MG63 (cell line): ENCODE measurements at regions not wholly inside any gene's neighbourhood (a gene's known extent, or its start where the extent isn't known, plus 50 kb on each side); places are given as distances from the start of the nearest gene placed in this dataset.

ENCODE experiments used
- DNase-seq: peaks from one replicate; pipeline ENCODE4 v3.0.0-alpha.2; 2020
- H3K27me3 ChIP-seq: fragments of 250-450 bp; sonication (Bioruptor Pico); 2 replicates; pipeline ENCODE4 v1.5.1; 2020; ENCODE audit warnings: mild to moderate bottlenecking, moderate library complexity
- H3K36me3 ChIP-seq: fragments of 250-450 bp; sonication (Bioruptor Pico); 2 replicates; pipeline ENCODE4 v1.5.1; 2020; ENCODE audit warnings: mild to moderate bottlenecking, moderate library complexity
- H3K4me3 ChIP-seq: fragments of 250-450 bp; sonication (Bioruptor Pico); 2 replicates; pipeline ENCODE4 v1.5.1; 2020; ENCODE audit warnings: mild to moderate bottlenecking, moderate library complexity
- H3K9me3 ChIP-seq: fragments of 250-450 bp; sonication (Bioruptor Pico); 2 replicates; pipeline ENCODE4 v1.5.1; 2020; ENCODE audit warnings: mild to moderate bottlenecking, moderate library complexity

DNA sequence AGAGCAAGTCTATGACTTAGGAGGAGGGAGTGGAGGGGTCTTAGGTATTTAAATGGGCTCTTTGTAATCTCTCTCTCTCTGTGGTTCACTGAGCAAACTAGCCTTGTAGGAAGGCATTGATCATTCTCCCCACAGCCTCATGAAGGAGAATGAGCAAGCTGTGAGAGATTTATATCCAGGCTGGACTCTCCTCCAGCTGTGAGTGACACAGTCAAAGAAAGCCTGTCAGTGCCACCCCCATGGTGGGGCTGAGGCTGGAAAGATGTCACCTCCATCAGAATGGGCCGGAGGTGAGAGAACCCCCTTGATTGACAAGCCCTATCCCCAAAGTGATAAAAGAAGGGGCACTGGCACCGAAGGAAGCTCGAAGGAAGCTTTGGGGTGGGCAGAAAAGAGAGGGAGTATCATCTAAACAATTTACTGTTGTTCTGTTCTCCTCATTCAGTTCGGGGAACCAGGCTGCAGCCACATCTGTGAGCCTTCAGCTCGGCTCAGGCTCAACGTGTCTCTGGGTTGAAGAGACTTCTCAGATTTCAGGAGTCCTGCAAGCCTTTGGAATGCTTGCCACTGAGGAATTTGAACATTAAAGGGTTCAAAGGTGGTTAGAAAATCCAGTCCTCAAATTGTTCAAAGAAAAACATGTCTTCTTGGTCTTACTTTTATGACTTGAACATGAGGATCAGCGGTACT is 538.2 kb upstream of the ZNF462 start:
- Histone ChIP-seq H3K27me3 (no peaks in the 10 kb centered on the region), H3K36me3 (no peaks in the 10 kb centered on the region), H3K4me3 (no peak overlapping the region), H3K9me3 (no peaks in the 10 kb centered on the region)
- DNase-seq: no peak

DNA sequence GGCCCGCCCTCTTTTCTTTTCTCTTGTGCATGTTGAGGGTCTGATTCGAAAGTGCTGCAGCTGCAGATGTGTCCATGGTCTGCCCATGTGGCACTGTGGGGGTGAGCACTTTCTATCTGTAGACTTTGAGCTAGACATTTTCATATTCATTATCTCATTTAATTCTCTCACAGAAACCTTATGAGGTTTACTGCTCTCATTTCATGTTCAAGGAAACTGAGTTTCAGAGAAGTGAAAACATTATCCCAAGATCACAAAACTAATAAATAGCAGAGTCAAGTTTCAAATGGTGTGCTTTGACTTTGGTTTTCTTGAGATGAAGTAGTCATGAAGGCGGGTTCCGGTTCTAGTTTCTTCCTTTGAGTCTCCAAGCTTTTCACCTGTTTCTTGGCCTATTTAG is 536.5 kb upstream of the ZNF462 start:
- H3K27me3 ChIP-seq: no peaks in the 10 kb centered on the region
- H3K9me3 ChIP-seq: no peaks in the 10 kb centered on the region

DNA sequence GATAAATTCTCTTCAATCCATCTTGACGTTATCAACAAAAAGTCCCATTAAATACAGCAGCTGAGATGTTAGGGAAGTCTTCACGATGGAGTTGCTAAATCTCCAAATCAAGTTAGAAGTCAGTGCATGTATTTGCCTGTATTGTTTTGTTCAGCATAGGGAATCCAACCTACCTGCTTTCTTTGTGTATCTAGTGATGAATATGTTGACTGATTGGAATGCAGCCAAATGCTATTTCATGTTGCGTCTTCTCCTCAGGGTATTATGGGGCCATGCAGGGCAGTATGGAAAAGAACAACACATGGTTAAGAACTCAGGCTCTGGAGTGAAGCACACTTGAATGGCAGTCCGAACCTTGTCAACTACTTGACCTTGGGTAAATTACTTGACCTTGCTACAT is 529.5 kb upstream of the ZNF462 start:
- no peak overlapping the region for H3K4me3 ChIP-seq
- DNase-seq: no peak
- H3K9me3 ChIP-seq: no peaks in the 10 kb centered on the region
- no peaks in the 10 kb centered on the region for H3K36me3 ChIP-seq
- no peaks in the 10 kb centered on the region for H3K27me3 ChIP-seq

More for the DNA sequence above, 536.5 kb upstream of the ZNF462 start:
- no peak for DNase-seq
- no peaks in the 10 kb centered on the region for H3K36me3 ChIP-seq
- no peak overlapping the region for H3K4me3 ChIP-seq

DNA sequence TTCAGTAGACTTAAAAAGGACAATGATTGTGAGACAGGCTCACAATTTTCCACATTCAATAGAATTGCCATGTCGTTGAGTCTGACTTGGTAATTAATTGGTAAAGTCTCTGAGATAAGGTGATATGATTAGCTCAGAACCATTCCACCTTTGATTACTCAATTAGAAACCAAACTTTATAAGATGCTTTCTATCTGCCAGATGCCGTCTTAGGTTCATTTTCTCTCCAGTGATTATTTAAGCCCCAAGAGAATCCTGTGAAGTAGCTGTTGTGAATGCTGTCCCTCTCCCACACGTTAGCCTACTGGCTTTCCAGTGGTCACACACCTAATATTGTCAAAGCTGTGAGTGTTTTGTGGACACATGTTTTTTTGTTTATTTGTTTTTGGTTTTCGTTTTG is 528.9 kb upstream of the ZNF462 start:
- Histone ChIP-seq H3K9me3 (no peaks in the 10 kb centered on the region), H3K4me3 (no peak overlapping the region), H3K27me3 (no peaks in the 10 kb centered on the region), H3K36me3 (no peaks in the 10 kb centered on the region)
- DNase-seq: no peak

GRCh38 chr9:106339882-106340281 is 523.1 kb upstream of the ZNF462 start:
- no peaks in the 10 kb centered on the region for H3K36me3 ChIP-seq
- no peaks in the 10 kb centered on the region for H3K9me3 ChIP-seq
- DNase-seq: no peak
- no peaks in the 10 kb centered on the region for H3K27me3 ChIP-seq
- H3K4me3 ChIP-seq: no peak overlapping the region

- H3K4me3 ChIP-seq: no peak overlapping the region
- H3K9me3 ChIP-seq: no peaks in the 10 kb centered on the region
- no peaks in the 10 kb centered on the region for H3K36me3 ChIP-seq
- no peak for DNase-seq
- H3K27me3 ChIP-seq: no peaks in the 10 kb centered on the region
These were observed 512.2 kb upstream of the ZNF462 start for GRCh38 chr9:106350777-106351176.

GRCh38 chr9:106356924-106357323 is 506.0 kb upstream of the ZNF462 start:
- Histone ChIP-seq H3K9me3 (no peaks in the 10 kb centered on the region), H3K36me3 (no peaks in the 10 kb centered on the region), H3K4me3 (no peak overlapping the region), H3K27me3 (no peaks in the 10 kb centered on the region)
- no peak for DNase-seq

DNA sequence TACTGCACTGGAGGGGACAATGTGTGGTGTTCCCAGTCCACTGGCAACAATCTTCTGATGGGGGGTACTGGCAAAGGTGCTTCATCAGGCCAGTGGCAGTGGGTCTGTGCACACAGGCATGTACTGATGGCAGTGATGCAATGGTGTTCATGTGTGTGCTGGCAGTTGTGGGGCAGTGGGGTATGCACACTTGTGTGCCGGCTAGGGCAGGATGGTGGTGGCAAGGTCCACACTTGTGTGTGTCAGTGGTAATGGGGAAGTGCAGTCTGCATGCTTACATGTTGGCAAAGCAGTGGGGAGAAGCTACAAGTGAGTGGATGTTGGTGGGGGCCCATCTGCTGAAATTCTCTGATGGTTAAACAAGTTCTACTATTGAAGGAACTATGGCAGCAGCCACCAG is 504.6 kb upstream of the ZNF462 start:
- Histone ChIP-seq H3K9me3 (no peaks in the 10 kb centered on the region), H3K27me3 (no peaks in the 10 kb centered on the region), H3K36me3 (no peaks in the 10 kb centered on the region), H3K4me3 (no peak overlapping the region)
- DNase-seq: no peak

- Histone ChIP-seq H3K9me3 (no peaks in the 10 kb centered on the region), H3K36me3 (no peaks in the 10 kb centered on the region), H3K27me3 (no peaks in the 10 kb centered on the region), H3K4me3 (no peak overlapping the region)
- DNase-seq: no peak
These were observed 486.3 kb upstream of the ZNF462 start for GRCh38 chr9:106376689-106377088.

DNA sequence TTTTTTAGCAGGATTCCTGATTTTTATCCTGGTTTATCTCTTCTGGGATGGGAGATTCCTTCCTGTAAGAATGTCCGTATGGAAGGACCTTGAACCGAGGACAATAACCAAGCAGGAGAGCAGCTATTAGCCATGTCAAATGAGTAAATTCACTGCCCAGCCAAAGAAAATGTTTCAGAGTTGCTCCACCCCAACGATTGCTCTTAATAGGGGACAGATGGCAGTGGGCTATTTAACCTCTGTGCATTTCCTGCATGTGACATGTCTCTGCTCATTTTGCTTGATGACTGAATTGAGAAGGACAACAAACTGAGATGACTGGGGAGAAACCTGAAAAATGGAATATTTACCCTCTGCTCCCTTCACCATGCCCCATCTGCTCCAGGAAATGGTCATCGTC is 479.9 kb upstream of the ZNF462 start:
- H3K4me3 ChIP-seq: no peak overlapping the region

GRCh38 chr9:106387965-106388364 is 475.0 kb upstream of the ZNF462 start:
- H3K4me3 ChIP-seq: no peak overlapping the region
- H3K27me3 ChIP-seq: no peaks in the 10 kb centered on the region

More for the DNA sequence above, 479.9 kb upstream of the ZNF462 start:
- Histone ChIP-seq H3K9me3 (no peaks in the 10 kb centered on the region), H3K27me3 (no peaks in the 10 kb centered on the region), H3K36me3 (no peaks in the 10 kb centered on the region)
- DNase-seq: no peak

GRCh38 chr9:106393226-106393625 is 469.7 kb upstream of the ZNF462 start:
- no peak for DNase-seq

More at GRCh38 chr9:106387965-106388364, 475.0 kb upstream of the ZNF462 start:
- H3K9me3 ChIP-seq: no peaks in the 10 kb centered on the region
- DNase-seq: no peak
- H3K36me3 ChIP-seq: no peaks in the 10 kb centered on the region

GRCh38 chr9:106400170-106400569 is 462.8 kb upstream of the ZNF462 start:
- no peak for DNase-seq
- Histone ChIP-seq H3K36me3 (no peaks in the 10 kb centered on the region), H3K27me3 (no peaks in the 10 kb centered on the region), H3K4me3 (no peak overlapping the region), H3K9me3 (no peaks in the 10 kb centered on the region)

More at GRCh38 chr9:106393226-106393625, 469.7 kb upstream of the ZNF462 start:
- H3K9me3 ChIP-seq: no peaks in the 10 kb centered on the region
- H3K4me3 ChIP-seq: no peak overlapping the region
- no peaks in the 10 kb centered on the region for H3K27me3 ChIP-seq
- no peaks in the 10 kb centered on the region for H3K36me3 ChIP-seq

- no peaks in the 10 kb centered on the region for H3K9me3 ChIP-seq
- H3K36me3 ChIP-seq: no peaks in the 10 kb centered on the region
- H3K4me3 ChIP-seq: no peak overlapping the region
- no peak for DNase-seq
- H3K27me3 ChIP-seq: no peaks in the 10 kb centered on the region
These were observed 462.0 kb upstream of the ZNF462 start for GRCh38 chr9:106400950-106401349.

- no peak for DNase-seq
- no peaks in the 10 kb centered on the region for H3K36me3 ChIP-seq
- no peak overlapping the region for H3K4me3 ChIP-seq
- no peaks in the 10 kb centered on the region for H3K9me3 ChIP-seq
- H3K27me3 ChIP-seq: no peaks in the 10 kb centered on the region
These were observed 459.9 kb upstream of the ZNF462 start for GRCh38 chr9:106403081-106403480.

DNA sequence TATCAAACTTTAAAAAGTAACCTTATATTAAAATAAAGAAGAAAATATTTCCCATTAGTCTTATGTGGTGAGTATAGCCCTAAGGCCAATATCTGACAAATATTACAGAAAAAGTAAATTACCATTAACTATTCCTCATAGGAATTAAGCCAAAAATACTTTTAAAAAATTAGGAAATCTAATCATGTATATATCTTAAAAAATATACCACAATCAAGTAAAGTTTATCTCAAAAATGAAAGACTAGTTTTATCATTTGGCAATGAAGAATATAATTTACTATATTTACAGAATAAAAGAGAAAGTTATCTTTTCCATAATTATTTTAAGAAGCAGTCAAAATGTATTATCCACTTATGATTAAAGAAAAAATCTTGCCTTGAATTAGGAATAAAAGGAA is 458.8 kb upstream of the ZNF462 start:
- no peak overlapping the region for H3K4me3 ChIP-seq
- DNase-seq: no peak
- no peaks in the 10 kb centered on the region for H3K9me3 ChIP-seq
- H3K27me3 ChIP-seq: no peaks in the 10 kb centered on the region
- no peaks in the 10 kb centered on the region for H3K36me3 ChIP-seq

- no peaks in the 10 kb centered on the region for H3K36me3 ChIP-seq
- no peaks in the 10 kb centered on the region for H3K27me3 ChIP-seq
- H3K4me3 ChIP-seq: no peak overlapping the region
- H3K9me3 ChIP-seq: no peaks in the 10 kb centered on the region
- no peak for DNase-seq
These were observed 457.0 kb upstream of the ZNF462 start for GRCh38 chr9:106405871-106406435.

DNA sequence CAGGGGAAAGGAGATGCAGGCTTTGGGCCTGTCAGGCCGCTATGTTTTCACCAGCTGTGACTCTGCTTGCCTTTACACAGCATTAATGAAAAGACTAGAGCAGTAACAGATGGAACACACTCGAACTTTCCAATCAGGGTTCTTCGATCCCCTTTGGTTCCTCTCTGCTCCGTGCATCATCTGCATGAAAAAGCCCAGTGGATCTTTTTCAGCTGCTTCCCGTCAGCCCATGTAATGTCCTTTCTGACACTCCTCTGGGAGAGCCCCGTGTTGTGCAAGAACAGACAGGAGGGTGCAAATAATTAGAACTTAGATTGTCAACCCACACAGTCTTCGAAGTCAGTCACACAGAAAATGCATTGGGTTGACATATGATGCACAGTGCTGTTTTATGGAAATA is 448.9 kb upstream of the ZNF462 start:
- Histone ChIP-seq H3K27me3 (no peaks in the 10 kb centered on the region), H3K4me3 (no peak overlapping the region), H3K9me3 (no peaks in the 10 kb centered on the region), H3K36me3 (no peaks in the 10 kb centered on the region)
- DNase-seq: no peak
